DOHH2 (cell line): ENCODE measurements at regions not wholly inside any gene's neighbourhood (a gene's known extent, or its start where the extent isn't known, plus 50 kb on each side); places are given as distances from the start of the nearest gene placed in this dataset.

Experiments
- EZH2phosphoT487 ChIP-seq: fragments of 200-600 bp; sonication (generic); IDR thresholded peaks from 2 replicates; pipeline ENCODE4 v1.6.1; 2017; ENCODE audit warnings: borderline replicate concordance, mild to moderate bottlenecking, antibody characterized with exemption, low read length, moderate library complexity, mixed read lengths
- TF ChIP-seq, protein P1 (sequence below): fragments of 200-600 bp; sonication (generic); IDR thresholded peaks from one replicate; pipeline ENCODE4 v1.5.1; 2014; ENCODE audit warnings: antibody characterized with exemption, mild to moderate bottlenecking, low read depth, low read length; ENCODE audit not compliant: poor library complexity, severe bottlenecking

DNA sequence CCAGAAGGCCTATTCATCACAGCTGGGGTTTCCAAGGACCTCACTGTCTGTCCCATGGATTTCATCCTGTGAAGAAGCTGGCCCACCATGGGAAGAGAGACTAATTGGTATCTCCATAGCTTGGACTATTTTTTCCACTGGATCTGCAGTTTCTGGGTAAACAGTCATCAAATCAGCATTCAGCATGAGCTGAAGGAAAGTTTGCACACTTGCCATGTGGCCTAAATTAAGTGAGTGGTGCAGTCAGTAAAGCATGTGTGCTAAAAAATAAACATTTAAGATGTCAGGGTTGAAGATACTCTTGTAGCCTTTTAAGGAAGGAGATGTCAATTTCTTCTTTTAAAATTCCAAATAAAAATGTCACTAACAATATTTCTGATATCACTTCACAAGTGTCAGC, 381.1 kb upstream of the ZMIZ1 start:
- TF ChIP-seq, protein P1, sequence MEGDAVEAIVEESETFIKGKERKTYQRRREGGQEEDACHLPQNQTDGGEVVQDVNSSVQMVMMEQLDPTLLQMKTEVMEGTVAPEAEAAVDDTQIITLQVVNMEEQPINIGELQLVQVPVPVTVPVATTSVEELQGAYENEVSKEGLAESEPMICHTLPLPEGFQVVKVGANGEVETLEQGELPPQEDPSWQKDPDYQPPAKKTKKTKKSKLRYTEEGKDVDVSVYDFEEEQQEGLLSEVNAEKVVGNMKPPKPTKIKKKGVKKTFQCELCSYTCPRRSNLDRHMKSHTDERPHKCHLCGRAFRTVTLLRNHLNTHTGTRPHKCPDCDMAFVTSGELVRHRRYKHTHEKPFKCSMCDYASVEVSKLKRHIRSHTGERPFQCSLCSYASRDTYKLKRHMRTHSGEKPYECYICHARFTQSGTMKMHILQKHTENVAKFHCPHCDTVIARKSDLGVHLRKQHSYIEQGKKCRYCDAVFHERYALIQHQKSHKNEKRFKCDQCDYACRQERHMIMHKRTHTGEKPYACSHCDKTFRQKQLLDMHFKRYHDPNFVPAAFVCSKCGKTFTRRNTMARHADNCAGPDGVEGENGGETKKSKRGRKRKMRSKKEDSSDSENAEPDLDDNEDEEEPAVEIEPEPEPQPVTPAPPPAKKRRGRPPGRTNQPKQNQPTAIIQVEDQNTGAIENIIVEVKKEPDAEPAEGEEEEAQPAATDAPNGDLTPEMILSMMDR: no peak
- TF ChIP-seq EZH2phosphoT487: no peak
